Putamen (tissue), 1 donor: ENCODE measurements at regions not wholly inside any gene's neighbourhood (a gene's known extent, or its start where the extent isn't known, plus 50 kb on each side); places are given as distances from the start of the nearest gene placed in this dataset.
"Not testable (repeated sequence)": the region's sequence is repeated elsewhere in the genome, so short reads cannot be mapped to it uniquely, and the experiment has no call there.

Experiments used
- DNase-seq: peaks from one replicate; pipeline ENCODE4 v3.0.0-alpha.2; 2016; ENCODE audit warnings: low spot score

DNA sequence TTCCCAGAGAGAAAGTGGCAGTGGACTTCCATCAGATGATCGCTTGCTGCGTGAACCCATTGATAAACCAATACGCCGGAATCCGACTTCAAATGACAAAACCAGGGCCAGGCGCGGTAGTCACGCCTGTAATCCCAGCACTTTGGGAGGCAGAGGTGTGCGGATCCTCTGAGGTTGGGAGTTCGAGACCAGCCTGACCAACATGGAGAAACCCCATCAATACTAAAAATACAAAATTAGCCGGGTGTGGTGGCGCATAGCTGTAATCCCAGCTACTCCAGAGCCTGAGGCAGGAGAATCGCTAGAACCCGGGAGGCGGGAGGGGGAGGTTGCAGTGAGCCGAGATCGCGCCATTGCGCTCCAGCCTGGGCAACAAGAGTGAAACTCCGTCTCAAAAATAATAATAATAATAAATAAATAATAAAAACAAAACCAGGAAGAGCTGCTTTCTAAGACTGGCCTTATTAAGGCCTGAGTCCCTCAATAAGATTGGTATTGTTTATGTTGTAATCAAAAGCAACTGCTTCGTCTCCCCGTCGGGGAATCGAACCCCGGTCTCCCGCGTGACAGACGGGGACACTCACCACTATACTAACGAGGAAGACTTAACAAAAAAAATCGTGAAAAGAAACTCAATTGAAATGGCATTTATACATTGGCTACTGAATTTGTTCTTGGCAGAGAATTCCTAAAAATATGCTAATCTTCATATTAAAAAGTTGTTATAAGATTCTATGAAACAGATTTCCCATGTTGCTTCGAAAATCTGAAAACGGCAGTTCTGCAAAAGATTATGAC is 110.2 kb upstream of the ZNF184 start:
- DNase-seq = no peak

DNA sequence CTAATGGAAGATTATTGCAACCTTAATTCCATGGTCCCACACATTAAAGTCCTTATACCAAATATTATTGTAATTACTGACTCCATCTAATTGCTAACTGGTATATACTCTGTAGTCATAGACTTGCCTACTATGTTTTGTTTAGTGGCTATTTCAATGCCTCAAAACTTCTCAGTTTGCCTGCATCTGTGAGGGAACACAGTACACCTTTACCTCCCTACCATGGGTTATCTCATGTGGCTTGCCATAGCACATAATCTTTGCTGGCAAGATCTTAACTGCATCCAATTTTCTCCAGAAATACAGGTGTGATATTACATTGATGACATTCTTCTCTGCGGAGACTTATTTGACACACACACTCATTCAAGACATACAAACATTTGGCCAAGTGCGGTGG is 107.1 kb upstream of the ZNF184 start:
- DNase-seq = no peak

DNA sequence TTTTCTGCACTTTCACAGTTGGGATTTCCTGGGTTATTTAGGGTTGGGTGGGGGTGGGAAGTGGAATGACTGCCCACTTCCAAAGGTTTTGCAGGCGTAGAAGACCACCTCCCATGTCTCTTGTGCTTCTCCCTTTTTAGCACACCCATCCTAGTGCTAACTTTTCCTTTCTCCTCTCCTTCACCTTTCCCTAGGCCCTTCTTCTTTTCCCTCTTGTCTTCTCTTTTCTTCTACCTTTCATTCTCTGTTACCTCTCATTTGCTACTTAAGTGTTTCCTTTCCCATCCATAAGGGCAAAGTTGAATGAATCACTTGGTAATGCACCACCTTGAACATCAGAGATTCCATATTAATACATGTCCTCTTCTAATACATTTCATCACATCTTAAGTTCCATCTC is 105.0 kb upstream of the ZNF184 start:
- DNase-seq = no peak

DNA sequence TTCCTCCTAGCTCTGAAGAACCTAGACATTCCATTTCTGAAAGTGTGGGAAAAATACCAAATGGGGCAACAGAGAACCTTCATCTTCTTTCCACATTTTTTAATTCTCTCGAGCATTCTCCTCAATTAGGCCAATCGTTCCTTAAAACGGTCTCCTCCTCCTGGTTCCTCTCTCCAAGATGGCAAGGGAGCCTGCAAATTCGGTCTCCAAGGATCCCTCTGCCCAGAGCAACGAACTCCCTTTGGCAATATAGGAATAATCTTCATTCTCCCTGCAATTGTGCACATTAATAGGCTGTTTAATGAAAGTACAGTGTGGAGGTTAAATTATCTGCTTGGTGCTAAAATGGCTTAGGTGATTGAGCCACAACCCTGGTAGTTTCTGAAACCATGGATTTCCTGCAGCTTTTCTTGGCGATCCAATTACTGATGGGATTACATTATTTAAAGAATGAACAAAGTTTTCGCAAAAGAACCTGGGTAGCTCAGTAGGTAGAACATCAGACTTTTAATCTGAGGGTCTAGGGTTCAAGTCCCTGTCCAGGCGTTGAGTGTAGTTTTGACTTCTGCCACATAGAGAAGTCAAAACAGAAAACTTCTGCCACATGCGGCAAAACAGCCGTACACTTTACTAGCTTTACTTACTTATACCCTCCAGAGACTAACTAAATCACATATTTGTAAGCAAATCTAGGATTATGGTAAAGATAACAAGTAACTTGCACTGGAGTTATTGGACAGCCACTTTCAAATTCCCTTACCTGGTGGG is 102.9 kb upstream of the ZNF184 start:
- DNase-seq = no peak

DNA sequence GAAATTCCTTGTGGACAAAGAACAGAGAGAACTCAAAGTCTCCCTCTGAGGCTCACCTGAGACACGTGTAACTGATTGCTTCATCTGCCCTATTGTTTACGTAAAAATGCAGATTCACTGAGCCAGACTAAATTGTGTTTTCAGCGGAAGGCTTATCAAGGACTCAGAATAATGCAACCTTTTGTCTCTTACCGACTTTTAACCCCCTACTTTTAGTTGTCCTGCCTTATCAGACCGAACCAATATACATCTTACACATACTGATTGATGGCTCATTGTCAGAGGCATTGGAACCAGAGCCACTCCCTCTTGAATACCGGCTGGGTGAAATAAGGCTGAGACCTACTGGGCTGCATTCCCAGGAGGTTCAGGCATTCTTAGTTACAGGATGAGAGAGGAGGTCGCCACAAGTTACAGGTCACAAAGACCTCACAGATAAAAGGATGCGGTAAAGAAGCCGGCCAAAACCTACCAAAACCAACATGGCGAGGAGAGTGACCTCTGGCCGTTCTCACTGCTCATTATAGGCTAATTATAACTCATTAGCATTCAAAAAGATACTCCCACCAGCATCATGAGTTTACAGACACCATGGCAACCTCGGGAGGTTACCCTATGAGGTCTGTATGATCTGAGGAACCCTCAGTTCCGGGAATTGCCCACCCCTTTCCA is 95.5 kb upstream of the ZNF184 start:
- no peak for DNase-seq

DNA sequence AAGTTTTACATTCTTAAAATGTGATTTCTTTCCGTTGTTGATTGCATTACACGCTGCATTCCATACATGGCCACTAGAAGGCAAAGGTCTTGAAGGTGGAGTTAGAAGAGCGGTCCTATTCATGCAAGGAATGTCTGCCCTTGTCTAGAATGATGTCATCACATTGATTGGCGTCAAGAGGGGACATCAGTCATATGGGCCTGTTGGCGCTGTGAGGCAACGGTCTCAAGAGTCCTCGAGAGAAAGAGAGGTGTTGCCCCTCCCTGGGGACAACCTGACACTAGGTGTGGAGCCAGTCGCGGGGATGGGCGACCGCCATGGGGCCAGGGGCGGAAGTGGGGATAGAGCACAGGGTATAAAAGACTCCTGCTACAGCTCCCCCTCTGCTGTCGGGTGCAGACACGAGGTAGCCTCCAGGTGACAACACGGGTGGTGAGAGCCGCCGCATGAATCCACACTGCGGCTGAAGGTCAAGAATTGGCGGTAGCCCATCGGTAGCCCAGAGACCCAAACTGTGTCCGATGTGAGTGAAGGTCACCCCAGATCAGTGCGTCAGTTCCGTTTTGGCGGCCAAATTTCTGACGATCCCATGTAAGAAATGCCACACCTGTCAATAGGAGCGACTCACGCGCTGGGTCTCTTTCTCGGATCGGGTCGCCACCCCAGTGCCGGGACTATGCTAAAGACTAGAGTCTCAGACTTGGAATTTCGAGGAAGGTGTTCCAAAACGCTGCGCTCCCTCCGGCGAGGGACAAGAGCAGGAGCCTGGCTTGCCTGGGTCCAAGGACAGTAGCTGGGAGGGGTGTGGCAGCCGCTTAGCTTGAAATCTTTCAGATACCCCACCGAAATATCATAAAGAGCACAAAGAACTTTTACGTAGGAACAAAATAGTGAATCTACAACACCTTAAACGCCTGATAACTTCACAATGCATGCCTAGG is 93.2 kb upstream of the ZNF184 start:
- no peak for DNase-seq

DNA sequence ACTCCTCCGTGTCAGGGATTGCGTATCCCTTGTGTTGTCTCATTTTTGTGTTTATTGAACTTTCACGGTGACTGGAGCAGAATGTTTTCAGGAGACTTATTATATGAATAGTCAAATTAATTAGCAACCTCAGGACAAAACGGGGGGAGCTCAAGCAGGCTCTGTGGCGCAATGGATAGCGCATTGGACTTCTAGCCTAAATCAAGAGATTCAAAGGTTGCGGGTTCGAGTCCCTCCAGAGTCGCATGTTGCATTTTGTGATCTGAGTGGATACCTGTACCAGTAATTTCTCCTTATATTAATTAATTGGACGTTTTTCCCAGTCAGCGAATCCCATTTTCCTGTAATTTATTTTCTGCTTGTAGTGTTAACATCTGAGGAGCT is 89.1 kb upstream of the ZNF184 start:
- no peak for DNase-seq

DNA sequence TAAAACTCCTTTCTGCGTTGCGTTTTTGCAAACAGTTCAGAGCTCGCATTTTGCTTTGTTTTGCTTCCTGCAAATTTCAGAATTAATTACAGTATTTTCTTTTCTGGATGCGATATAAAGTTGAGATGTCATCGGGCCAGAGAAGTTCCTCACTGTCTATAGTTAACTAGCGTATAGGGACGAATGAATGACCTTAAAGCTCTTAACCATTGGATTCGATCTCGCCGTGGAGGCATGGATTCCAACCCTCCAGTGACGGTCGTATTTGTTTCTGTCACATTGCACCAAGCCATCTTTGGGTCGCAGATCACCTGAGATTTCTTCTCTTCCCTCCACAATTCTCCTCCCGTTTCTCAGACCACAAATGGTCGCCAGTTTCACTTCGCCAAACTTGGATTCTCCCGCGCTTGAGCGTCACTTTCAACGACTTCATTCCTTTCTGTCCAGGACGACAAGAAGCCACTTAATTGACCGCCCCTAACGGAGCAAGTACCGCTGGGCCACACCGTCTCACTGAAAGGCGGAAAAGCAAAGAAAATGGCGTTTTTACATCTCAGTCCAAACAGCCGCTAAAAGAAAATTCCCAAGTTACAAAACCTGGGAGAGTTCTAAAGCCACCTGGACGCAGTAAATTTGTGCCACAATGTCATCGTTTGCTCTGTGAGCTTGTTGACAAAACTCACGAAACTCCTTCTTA is 85.3 kb upstream of the ZNF184 start:
- no peak for DNase-seq

DNA sequence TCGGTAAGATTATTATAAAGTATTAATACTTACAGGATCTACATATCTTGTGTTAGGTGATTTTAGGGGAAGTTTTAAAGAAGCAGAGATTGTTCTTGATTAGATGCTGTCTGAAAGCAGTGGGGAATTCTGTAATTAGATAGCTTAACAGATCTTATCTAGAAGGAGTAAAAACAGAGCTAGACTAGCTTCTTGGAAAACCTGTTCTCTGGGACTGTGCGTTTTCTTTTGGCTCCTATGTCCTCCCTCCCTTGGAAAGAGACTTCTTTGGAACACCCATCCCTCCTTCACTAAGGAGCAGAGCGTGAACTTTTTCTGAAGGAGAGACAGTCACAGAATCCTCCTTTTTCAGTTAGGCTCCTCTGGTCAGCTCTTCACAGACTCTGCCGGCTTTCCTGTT is 83.5 kb upstream of the ZNF184 start:
- DNase-seq = no peak

DNA sequence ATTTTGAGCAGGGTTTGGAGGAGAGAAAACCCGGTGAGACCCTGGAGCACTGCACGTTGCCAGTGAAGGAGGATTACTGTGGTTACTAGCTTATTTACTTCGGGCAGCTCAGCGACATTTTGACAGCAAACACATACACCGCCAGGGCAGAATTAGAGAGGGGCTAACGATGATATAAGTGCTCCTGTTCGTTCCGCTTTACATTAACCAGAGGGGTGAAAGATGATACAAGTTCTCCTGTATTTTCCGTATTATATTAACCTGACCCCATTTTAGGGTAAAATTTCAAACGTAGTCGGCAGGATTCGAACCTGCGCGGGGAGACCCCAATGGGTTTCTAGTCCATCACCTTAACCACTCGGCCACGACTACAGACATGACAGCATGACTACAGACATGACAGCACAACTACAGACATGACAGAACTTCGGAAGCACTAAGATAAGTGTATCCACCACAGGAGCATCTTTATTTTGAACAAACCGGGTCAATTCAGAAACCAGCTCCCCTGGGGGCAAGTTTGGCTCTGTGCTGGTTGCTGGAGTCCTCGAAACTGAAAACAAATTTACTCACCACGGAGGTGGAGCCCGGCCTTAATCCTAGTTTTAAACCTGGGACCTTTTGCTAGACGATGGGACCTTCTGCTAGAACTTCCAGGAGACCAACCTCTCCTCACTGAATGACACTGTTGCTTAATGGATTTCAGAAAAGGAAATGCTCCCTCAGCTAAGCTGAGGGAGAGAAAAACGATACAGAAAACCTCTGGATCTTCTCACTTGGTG is 80.4 kb upstream of the ZNF184 start:
- DNase-seq = no peak

DNA sequence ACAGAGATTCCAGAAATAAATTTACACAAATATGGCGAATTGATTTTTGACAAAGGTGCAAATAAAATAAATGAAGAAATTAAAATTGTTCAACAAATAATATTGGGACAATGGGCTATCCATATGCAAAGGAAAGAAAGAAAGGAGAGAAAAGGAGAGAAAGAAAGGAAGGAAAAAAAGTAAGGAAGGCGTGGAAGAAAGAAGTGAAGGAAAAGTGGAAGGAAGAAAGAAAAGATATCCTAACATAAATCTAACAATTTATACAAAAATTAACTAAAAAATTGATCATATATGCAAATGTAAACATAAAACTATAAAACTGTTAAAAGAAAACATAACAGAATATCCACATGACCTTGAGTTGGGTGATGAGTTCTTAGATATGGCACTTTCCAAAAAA is 78.7 kb upstream of the ZNF184 start:
- no peak for DNase-seq

DNA sequence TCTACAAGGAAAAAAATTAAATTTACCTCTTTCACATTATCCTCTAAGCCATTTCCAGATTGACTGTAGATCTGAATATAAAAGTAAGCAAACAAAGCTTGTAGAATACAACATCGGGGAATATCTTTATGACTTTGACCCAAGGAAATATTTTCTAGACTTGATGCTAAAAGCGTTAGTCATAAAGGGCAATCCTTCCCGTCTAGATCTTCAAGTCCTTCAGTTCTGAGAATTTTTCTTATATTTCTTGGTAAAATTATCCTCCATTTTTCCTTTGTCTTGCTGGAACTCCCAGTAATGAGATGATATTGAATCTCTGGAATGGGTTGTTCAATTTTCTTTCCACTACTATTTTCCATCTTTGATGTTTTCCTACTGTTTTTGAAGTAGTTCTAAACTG is 77.8 kb upstream of the ZNF184 start:
- DNase-seq = no peak

DNA sequence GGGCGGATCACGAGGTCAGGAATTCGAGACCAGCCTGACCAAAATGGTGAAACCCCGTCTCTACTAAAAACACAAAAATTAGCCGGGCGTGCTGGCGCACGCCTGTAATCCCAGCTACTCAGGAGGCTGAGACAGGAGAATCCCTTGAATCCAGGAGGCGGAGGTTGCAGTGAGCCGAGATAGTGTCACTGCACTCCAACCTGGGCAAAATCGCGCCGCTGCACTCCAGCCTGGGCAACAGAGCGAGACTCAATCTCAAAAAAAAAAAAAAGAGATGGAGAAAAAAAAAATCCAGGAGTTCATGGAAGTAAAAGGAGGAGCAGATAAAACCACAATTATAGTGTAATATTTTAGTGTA is 76.3 kb upstream of the ZNF184 start:
- not testable (repeated sequence) for DNase-seq

DNA sequence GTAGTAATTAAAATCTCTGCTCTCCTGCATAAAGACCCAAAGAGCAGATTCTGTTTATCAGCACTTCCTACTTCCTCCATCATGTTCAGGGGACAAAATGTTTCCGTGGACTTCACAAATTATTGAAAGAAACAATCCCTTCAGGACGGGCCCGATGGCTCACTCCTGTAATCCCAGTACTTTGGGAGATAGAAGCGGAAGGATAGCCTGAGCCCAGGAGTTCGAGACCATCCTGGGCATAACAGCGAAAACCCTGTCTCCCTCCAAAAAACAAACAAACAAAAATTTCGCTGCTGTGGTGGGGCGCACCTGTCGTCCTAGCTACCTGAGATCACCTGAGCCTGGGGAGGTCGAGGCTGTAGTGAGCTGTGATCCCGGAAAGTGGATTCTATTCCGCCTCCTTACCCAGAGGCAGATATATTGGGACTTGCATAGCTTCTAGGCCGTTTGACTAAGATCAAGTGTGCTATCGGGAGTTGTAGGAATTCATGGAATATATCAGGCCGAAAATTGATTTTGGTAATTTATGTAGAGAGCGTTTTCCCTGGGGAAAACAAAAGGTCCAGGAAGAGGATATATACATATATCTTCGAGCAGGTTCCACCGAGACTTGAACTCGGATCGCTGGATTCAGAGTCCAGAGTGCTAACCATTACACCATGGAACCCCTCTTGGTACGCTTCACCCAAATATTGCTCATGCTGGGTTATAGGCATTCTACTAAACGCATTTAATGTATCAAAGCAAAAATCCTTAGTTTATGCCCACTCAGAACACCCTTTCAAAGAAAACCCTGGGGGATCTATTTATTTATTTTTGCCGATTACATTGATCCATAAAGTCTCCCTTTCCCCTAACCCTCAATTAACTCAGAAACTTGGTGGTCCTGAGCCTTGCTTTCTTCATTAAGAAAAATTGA is 74.5 kb upstream of the ZNF184 start:
- DNase-seq = no peak

DNA sequence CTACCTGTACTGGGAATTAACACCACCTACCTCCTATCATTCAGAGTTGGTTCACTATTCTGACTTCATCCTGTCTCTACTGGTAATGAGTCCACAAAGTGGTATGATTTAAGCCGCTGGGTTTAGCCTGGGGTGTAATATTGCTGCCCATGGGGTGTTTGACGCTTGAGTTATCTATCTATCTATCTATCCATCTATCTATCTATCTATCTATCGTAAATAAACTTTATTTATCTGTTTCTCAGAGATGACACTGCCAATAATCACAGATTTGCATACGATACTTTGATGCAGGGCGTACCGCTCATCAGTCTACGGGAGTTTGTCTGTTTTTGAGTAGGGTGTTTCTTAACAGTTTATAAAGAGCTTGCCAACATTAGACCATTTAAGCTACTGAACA is 73.6 kb upstream of the ZNF184 start:
- DNase-seq = no peak

DNA sequence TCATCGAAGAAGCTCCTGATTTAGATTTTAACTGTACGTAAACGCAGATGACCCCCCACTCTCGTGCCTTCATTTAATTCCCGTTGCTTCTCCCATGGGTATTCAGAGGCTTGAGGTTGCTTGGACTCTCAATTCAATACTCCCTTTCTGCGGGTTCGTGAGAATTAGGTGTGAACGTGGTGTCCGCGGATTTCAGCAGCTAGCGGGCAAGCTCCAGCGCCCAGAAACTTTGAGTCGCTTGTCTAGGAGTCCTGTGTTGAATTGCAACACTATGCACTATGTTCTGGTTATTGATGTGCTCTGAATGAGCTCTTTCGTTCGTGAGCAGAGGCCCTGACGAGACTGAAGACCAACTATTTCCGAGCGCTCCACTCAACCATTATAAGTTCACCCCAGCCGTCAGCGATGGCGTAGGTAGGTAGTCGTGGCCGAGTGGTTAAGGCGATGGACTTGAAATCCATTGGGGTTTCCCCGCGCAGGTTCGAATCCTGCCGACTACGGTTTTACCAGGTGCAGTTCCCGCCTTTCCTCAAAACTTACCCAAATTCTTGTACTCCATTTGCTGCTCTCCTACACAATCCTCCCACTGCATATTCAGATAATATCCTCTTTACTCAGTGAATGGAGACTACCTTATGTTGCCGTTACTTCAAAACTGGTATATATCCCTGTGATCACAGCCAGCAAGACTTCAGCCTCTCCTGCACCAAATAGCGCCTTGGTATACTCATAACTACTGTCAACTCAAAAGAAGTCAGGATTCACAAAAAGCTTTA is 72.6 kb upstream of the ZNF184 start:
- DNase-seq = no peak

DNA sequence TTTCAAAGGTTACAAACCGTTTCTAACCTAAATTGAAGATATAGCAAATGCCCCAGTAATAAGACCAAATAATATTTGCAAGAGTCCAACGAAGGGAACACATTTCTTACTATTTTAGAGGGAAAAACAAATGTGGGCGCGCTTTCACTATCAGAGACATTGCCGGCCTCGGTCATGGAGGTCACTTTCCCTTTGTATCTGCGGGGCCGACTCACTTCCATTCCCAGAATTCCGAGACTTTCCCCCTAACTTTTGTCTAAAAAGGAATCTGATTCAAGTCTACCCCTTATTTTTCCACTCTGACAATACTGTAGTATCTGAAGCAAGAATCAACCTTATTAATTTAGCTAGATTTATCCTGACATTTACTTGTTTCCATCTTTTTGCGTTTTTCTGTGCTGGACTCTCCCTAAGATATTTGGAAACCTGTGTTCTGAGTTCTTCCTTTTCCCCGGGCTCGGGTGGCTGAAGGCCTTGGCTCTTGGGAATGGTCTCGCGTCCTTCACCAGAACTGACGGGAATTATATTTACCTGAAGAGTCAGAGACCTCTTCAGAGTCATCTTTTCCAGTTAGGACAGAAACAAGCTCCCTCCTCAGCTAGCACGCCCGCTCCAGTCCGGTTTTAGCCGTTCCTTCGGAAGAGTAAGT is 71.8 kb upstream of the ZNF184 start:
- no peak for DNase-seq

DNA sequence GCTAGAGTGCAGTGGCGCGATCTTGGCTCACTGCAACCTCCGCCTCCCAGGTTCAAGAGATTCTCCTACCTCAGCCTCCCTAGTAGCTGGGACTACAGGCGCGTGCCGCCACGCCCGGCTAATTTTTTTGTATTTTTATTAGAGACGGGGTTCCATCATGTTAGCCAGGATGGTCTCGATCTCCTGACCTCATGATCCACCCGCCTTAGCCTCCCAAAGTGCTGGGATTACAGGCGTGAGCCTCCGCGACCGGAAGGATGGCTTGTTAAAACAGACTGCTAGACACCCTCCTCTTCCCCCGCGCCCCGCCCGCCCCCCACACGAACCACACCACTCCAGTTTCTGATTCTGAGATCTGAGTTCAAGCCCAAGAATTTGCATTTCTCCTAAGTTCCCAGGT is 71.2 kb upstream of the ZNF184 start:
- not testable (repeated sequence) for DNase-seq
